A549 (cell line): ENCODE measurements at regions not wholly inside any gene's neighbourhood (a gene's known extent, or its start where the extent isn't known, plus 50 kb on each side); places are given as distances from the start of the nearest gene placed in this dataset.
"Not testable (repeated sequence)": the region's sequence is repeated elsewhere in the genome, so short reads cannot be mapped to it uniquely, and the experiment has no call there.

Experiments used
- ATAC-seq, 2 experiments: fragments of 200-7000 bp in 1 of 2; fragments of >200 bp in 1 of 2; cut with Nextera tagmentation in 1 of 2; cut with Tn5 transposase in 1 of 2; 3 replicates each; pipeline versions ENCODE4 v1.8.0 to v1.9.1; 2018 to 2020; ENCODE audit warnings: mild to moderate bottlenecking in 1 of 2, moderate library complexity in 1 of 2
- CTCF ChIA-PET: fragments of 300-600 bp; sonication (Branson Sonifier 250); formaldehyde crosslinking; extraction: SDS; loops from one replicate; lab custom pipeline; 2021; ENCODE audit warnings: antibody characterized with exemption, inconsistent platforms; lab: Yijun Ruan, JAX
- POLR2A ChIA-PET: fragments of 350-600 bp; formaldehyde crosslinking; extraction: SDS; loops from one replicate; lab custom pipeline; 2021; ENCODE audit warnings: antibody characterized with exemption, inconsistent platforms; lab: Yijun Ruan, JAX
- DNase-seq, 2 experiments: peaks; one replicate each; pipeline versions ENCODE4 v3.0.0 to v3.0.0-alpha.2; 2011 to 2016; ENCODE audit warnings: low read depth in 1 of 2, low spot score in 1 of 2
- FAIRE-seq: peaks from 2 replicates; lab custom pipeline; 2011; peaks lifted over from hg19 to GRCh38; lab: Jason Lieb, UNC
- H3K27ac ChIP-seq, 2 experiments: fragments of >200 bp; sonication (Bioruptor Twin); formaldehyde crosslinking; 3 replicates each; pipeline ENCODE4 v1.5.1; 2016 to 2017
- H3K4me1 ChIP-seq: fragments of >200 bp; sonication (Bioruptor Twin); formaldehyde crosslinking; 3 replicates; pipeline ENCODE4 v1.6.1; 2016
- H3K4me2 ChIP-seq: fragments of >200 bp; sonication (Bioruptor Twin); formaldehyde crosslinking; 3 replicates; pipeline ENCODE4 v1.6.1; 2016
- H3K4me3 ChIP-seq: fragments of >200 bp; sonication (Bioruptor Twin); formaldehyde crosslinking; 3 replicates; pipeline ENCODE4 v1.5.1; 2016
- H3K9me3 ChIP-seq: fragments of >200 bp; sonication (Bioruptor Twin); formaldehyde crosslinking; 3 replicates; pipeline ENCODE4 v1.6.1; 2016
- CBX8 ChIP-seq: fragments of 200-600 bp; sonication (generic); IDR thresholded peaks from 2 replicates; pipeline ENCODE4 v1.6.1; 2016
- CEBPB ChIP-seq, 2 experiments: fragments of >200 bp in 1 of 2; sonication (Bioruptor Twin) in 1 of 2; formaldehyde crosslinking in 1 of 2; IDR thresholded peaks; 2 replicates each; pipeline ENCODE4 v1.6.1; 2012 to 2016
- CHD2 ChIP-seq: fragments of 150-350 bp; IDR thresholded peaks from 2 replicates; pipeline ENCODE4 v1.6.1; 2014; ENCODE audit warnings: low read length; ENCODE audit not compliant: partially characterized antibody
- CHD4 ChIP-seq: fragments of 200-600 bp; sonication (generic); IDR thresholded peaks from 2 replicates; pipeline ENCODE4 v1.6.1; 2016; ENCODE audit warnings: antibody characterized with exemption, mild to moderate bottlenecking, borderline replicate concordance
- CTCF ChIP-seq: fragments of >200 bp; sonication (Bioruptor Twin); formaldehyde crosslinking; IDR thresholded peaks from 3 replicates; pipeline ENCODE4 v1.5.1; 2016
- E2F6 ChIP-seq: IDR thresholded peaks from 2 replicates; pipeline ENCODE4 v1.6.1; 2012; ENCODE audit warnings: low read depth, borderline replicate concordance
- EHF ChIP-seq: fragments of 250-450 bp; sonication (Bioruptor Pico); IDR thresholded peaks from 2 replicates; pipeline ENCODE4 v1.5.0; 2020; ENCODE audit warnings: mild to moderate bottlenecking
- EP300 ChIP-seq, 2 experiments: fragments of >200 bp; sonication (Bioruptor Twin); formaldehyde crosslinking; IDR thresholded peaks; 2 replicates in 1 of 2; 3 replicates in 1 of 2; pipeline ENCODE4 v1.6.1; 2016 to 2017
- ESRRA ChIP-seq: fragments of 150-350 bp; IDR thresholded peaks from 2 replicates; pipeline ENCODE4 v1.6.1; 2014; ENCODE audit warnings: mild to moderate bottlenecking, low read length, borderline replicate concordance
- FOSB ChIP-seq: fragments of 250-450 bp; sonication (Bioruptor Pico); IDR thresholded peaks from 2 replicates; pipeline ENCODE4 v1.5.0; 2020; ENCODE audit warnings: mild to moderate bottlenecking, moderate library complexity
- GATA3 ChIP-seq: IDR thresholded peaks from 2 replicates; pipeline ENCODE4 v1.6.1; 2012; ENCODE audit warnings: borderline replicate concordance
- HDAC2 ChIP-seq: fragments of 200-600 bp; sonication (generic); IDR thresholded peaks from 2 replicates; pipeline ENCODE4 v1.6.1; 2016
- HOXB13 ChIP-seq: fragments of 250-450 bp; sonication (Bioruptor Pico); IDR thresholded peaks from 2 replicates; pipeline ENCODE4 v1.5.0; 2020; ENCODE audit warnings: low read depth, mild to moderate bottlenecking, moderate library complexity
- JUNB ChIP-seq: fragments of >200 bp; sonication (Bioruptor Twin); formaldehyde crosslinking; IDR thresholded peaks from 2 replicates; pipeline ENCODE4 v1.6.1; 2016
- KDM5A ChIP-seq: fragments of 200-600 bp; sonication (generic); IDR thresholded peaks from 2 replicates; pipeline ENCODE4 v1.6.1; 2016; ENCODE audit warnings: antibody characterized with exemption, mild to moderate bottlenecking
- MAFK ChIP-seq: fragments of 450-650 bp; IDR thresholded peaks from 2 replicates; pipeline ENCODE4 v1.6.1; 2014; ENCODE audit not compliant: partially characterized antibody
- POLR2AphosphoS2 ChIP-seq: conservative IDR thresholded peaks from 2 replicates; pipeline ENCODE4 v1.6.1; 2012; ENCODE audit warnings: low read length, improper control_type of control experiment, inconsistent platforms
- REST ChIP-seq: fragments of 200-600 bp; sonication (generic); IDR thresholded peaks from 2 replicates; pipeline ENCODE4 v1.6.1; 2016; ENCODE audit warnings: antibody characterized with exemption, mild to moderate bottlenecking, moderate library complexity
- RFX5 ChIP-seq: fragments of 450-650 bp; IDR thresholded peaks from 2 replicates; pipeline ENCODE4 v1.7.1; 2014; ENCODE audit warnings: antibody characterized with exemption, mild to moderate bottlenecking, moderate library complexity
- RNF2 ChIP-seq: fragments of 200-600 bp; sonication (generic); IDR thresholded peaks from 2 replicates; pipeline ENCODE4 v1.6.1; 2016; ENCODE audit warnings: low read depth, mild to moderate bottlenecking, antibody characterized with exemption, moderate library complexity, borderline replicate concordance
- SMC3 ChIP-seq: fragments of >200 bp; sonication (Bioruptor Twin); formaldehyde crosslinking; IDR thresholded peaks from 3 replicates; pipeline ENCODE4 v1.6.1; 2018; ENCODE audit warnings: inconsistent platforms
- ZSCAN20 ChIP-seq: fragments of 250-450 bp; sonication (Bioruptor Pico); IDR thresholded peaks from 2 replicates; pipeline ENCODE4 v1.8.0; 2022; ENCODE audit warnings: mild to moderate bottlenecking, moderate library complexity
- WGBS: methylation state at CpG from one replicate; pipeline ENCODE4 v1.1.6; 2017; ENCODE audit errors: missing lambda C conversion rate; 5-methylcytosine and 5-hydroxymethylcytosine counted together

- no peak for ATAC-seq
- no peaks in the 10 kb centered on the region for H3K4me1 ChIP-seq
- DNase-seq = no peak
- TF ChIP-seq CEBPB (IDR thresholded peaks at IDR 0.05) = no peak
- no peak for TF ChIP-seq ESRRA
- no peak for TF ChIP-seq CHD2
- TF ChIP-seq SMC3 = no peak
- TF ChIP-seq, all 56 proteins: peak for 0
- 29% methylated on average over 24 of the region's 26 CpGs for WGBS
- FAIRE-seq = no peak
- H3K9me3 ChIP-seq = no peaks in the 10 kb centered on the region
- H3K4me3 ChIP-seq = no peak overlapping the region
- CTCF ChIA-PET = interaction anchor here (1.2 kb wide), 1 partner anchor 18 kb away, joined by 3 read pairs; no protein-coding TSS in a partner anchor
- H3K4me2 ChIP-seq = no peak overlapping the region
- POLR2A ChIA-PET = no interaction called here
- H3K27ac ChIP-seq = no peak overlapping the region
Observed at GRCh38 chr22:25281675-25282345, 62.4 kb downstream of the CRYBB2 start.

GRCh38 chr22:25282346-25282670 is 62.9 kb downstream of the CRYBB2 start:
- ChIA-PET CTCF (interaction anchor here (1.2 kb wide), 1 partner anchor 17 kb away, joined by 3 read pairs; no protein-coding TSS in a partner anchor), POLR2A (no interaction called here)
- FAIRE-seq (no peak), DNase-seq (no peak), ATAC-seq (no peak)
- 47% methylated on average over 17 of the region's 17 CpGs for WGBS
- Histone ChIP-seq H3K9me3 (no peaks in the 10 kb centered on the region), H3K4me1 (no peaks in the 10 kb centered on the region), H3K4me3 (no peak overlapping the region), H3K27ac (no peak overlapping the region), H3K4me2 (no peak overlapping the region)
- TF ChIP-seq GATA3 (no peak), HDAC2 (no peak), REST (no peak), SMC3 (no peak), KDM5A (no peak), CBX8 (no peak), CHD2 (no peak), RNF2 (no peak), HOXB13 (CRISPR knock-in tag) (no peak), EHF (CRISPR knock-in tag) (no peak), JUNB (no peak), CHD4 (no peak), FOSB (CRISPR knock-in tag) (no peak), ZSCAN20 (no peak), RFX5 (no peak)

GRCh38 chr22:25282671-25283561 is 63.5 kb downstream of the CRYBB2 start:
- ChIA-PET POLR2A (no interaction called here), CTCF (interaction anchor here (0.6 to 1.2 kb wide), 2 partner anchors 16 to 662 kb away, joined by 3 read pairs; no protein-coding TSS in a partner anchor)
- Histone ChIP-seq H3K9me3 (no peaks in the 10 kb centered on the region), H3K4me3 (no peak overlapping the region), H3K27ac (no peak overlapping the region), H3K4me1 (no peaks in the 10 kb centered on the region), H3K4me2 (no peak overlapping the region)
- ATAC-seq = no peak
- DNase-seq = no peak
- 78% methylated on average over 40 of the region's 91 CpGs for WGBS
- no peak for FAIRE-seq
- no peak for TF ChIP-seq MAFK
- no peak for TF ChIP-seq RNF2
- TF ChIP-seq POLR2AphosphoS2 = no peak
- no peak for TF ChIP-seq EP300 (IDR thresholded peaks at IDR 0.05)
- TF ChIP-seq E2F6 = no peak
- TF ChIP-seq CTCF = no peak

GRCh38 chr22:25288481-25288880 is 69.0 kb downstream of the CRYBB2 start:
- FAIRE-seq, ATAC-seq, H3K27ac ChIP-seq, CTCF ChIA-PET, H3K9me3 ChIP-seq, H3K4me3 ChIP-seq, H3K4me2 ChIP-seq, DNase-seq, H3K4me1 ChIP-seq, POLR2A ChIA-PET: not testable (repeated sequence)
- 57% methylated on average over 2 of the region's 5 CpGs for WGBS
